Stomach smooth muscle (tissue), 2 donors: ENCODE measurements at regions not wholly inside any gene's neighbourhood (a gene's known extent, or its start where the extent isn't known, plus 50 kb on each side); places are given as distances from the start of the nearest gene placed in this dataset.

ENCODE experiments used
- H3K27ac ChIP-seq: one replicate; pipeline ENCODE4 v1.7.0; 2013; ENCODE audit warnings: mild to moderate bottlenecking, low read length, inconsistent platforms
- H3K27me3 ChIP-seq, 2 donors: one replicate each; pipeline ENCODE4 v1.7.0; 2013; ENCODE audit warnings: low read length in 2 of 2; ENCODE audit not compliant: insufficient read depth in 2 of 2, control insufficient read depth in 1 of 2
- H3K36me3 ChIP-seq, 2 donors: one replicate each; pipeline ENCODE4 v1.7.0; 2013; ENCODE audit warnings: low read length in 2 of 2; ENCODE audit not compliant: control insufficient read depth in 2 of 2, insufficient read depth in 2 of 2
- H3K4me1 ChIP-seq: one replicate; pipeline ENCODE4 v1.7.0; 2013; ENCODE audit warnings: low read length; ENCODE audit not compliant: control insufficient read depth, insufficient read depth
- H3K4me3 ChIP-seq, 2 donors: one replicate each; pipeline ENCODE4 v1.7.0; 2013; ENCODE audit warnings: low read length in 2 of 2
- H3K9ac ChIP-seq, 2 donors: one replicate each; pipeline ENCODE4 v1.7.0; 2013; ENCODE audit warnings: low read length in 2 of 2, mild to moderate bottlenecking in 1 of 2
- H3K9me3 ChIP-seq, 2 donors: one replicate each; pipeline ENCODE4 v1.7.0; 2013; ENCODE audit warnings: low read length in 2 of 2; ENCODE audit not compliant: control insufficient read depth in 2 of 2
- donor health status: healthy.
- donor health status: Pancreatic carcinoma.

- Histone ChIP-seq H3K36me3 (no peaks in the 10 kb centered on the region), H3K27ac (no peak overlapping the region), H3K27me3 (no peaks in the 10 kb centered on the region), H3K4me1 (no peaks in the 10 kb centered on the region), H3K4me3 (no peak overlapping the region), H3K9ac (no peak overlapping the region), H3K9me3 (no peaks in the 10 kb centered on the region)
Measured at GRCh38 chr5:160966921-160967320, 114.9 kb upstream of the ATP10B start.

- Histone ChIP-seq H3K9me3 (peaks cover 0 to 2% of the 10 kb centered on the region in 2 donors), H3K27ac (no peak overlapping the region), H3K27me3 (no peaks in the 10 kb centered on the region), H3K4me1 (no peaks in the 10 kb centered on the region), H3K4me3 (no peak overlapping the region), H3K9ac (no peak overlapping the region), H3K36me3 (no peaks in the 10 kb centered on the region)
Measured at GRCh38 chr5:160961761-160962160, 109.8 kb upstream of the ATP10B start.

- Histone ChIP-seq H3K4me1 (no peaks in the 10 kb centered on the region), H3K27me3 (no peaks in the 10 kb centered on the region), H3K27ac (no peak overlapping the region), H3K36me3 (no peaks in the 10 kb centered on the region), H3K9me3 (peaks cover 0 to 2% of the 10 kb centered on the region in 2 donors), H3K4me3 (no peak overlapping the region), H3K9ac (no peak overlapping the region)
Measured at GRCh38 chr5:160961038-160961437, 109.0 kb upstream of the ATP10B start.

- Histone ChIP-seq H3K9ac (no peak overlapping the region), H3K4me3 (no peak overlapping the region), H3K36me3 (no peaks in the 10 kb centered on the region), H3K9me3 (peaks cover 0 to 2% of the 10 kb centered on the region in 2 donors), H3K4me1 (no peaks in the 10 kb centered on the region), H3K27me3 (no peaks in the 10 kb centered on the region), H3K27ac (no peak overlapping the region)
Measured at GRCh38 chr5:160960592-160960991, 108.6 kb upstream of the ATP10B start.

GRCh38 chr5:160959804-160960203 lies 107.8 kb upstream of the ATP10B start:
- Histone ChIP-seq H3K27ac (no peak overlapping the region), H3K27me3 (no peaks in the 10 kb centered on the region), H3K4me1 (no peaks in the 10 kb centered on the region), H3K4me3 (no peak overlapping the region), H3K36me3 (no peaks in the 10 kb centered on the region), H3K9me3 (peaks cover 0 to 2% of the 10 kb centered on the region in 2 donors), H3K9ac (no peak overlapping the region)

- H3K36me3 ChIP-seq: no peaks in the 10 kb centered on the region
- no peak overlapping the region for H3K4me3 ChIP-seq
- no peaks in the 10 kb centered on the region for H3K27me3 ChIP-seq
- H3K9me3 ChIP-seq: peaks cover 0 to 2% of the 10 kb centered on the region in 2 donors
- no peak overlapping the region for H3K27ac ChIP-seq
- H3K4me1 ChIP-seq: no peaks in the 10 kb centered on the region
- H3K9ac ChIP-seq: no peak overlapping the region
Measured at GRCh38 chr5:160957312-160957861, 105.4 kb upstream of the ATP10B start.

GRCh38 chr5:160956051-160956450 lies 104.0 kb upstream of the ATP10B start:
- no peaks in the 10 kb centered on the region for H3K27me3 ChIP-seq
- H3K27ac ChIP-seq: no peak overlapping the region
- H3K9me3 ChIP-seq: peaks cover 0 to 2% of the 10 kb centered on the region in 2 donors
- no peaks in the 10 kb centered on the region for H3K4me1 ChIP-seq
- no peak overlapping the region for H3K4me3 ChIP-seq
- no peak overlapping the region for H3K9ac ChIP-seq
- no peaks in the 10 kb centered on the region for H3K36me3 ChIP-seq

- Histone ChIP-seq H3K9ac (no peak overlapping the region), H3K9me3 (peaks cover 0 to 8% of the 10 kb centered on the region in 2 donors), H3K27ac (no peak overlapping the region), H3K4me1 (no peaks in the 10 kb centered on the region), H3K36me3 (no peaks in the 10 kb centered on the region), H3K27me3 (no peaks in the 10 kb centered on the region), H3K4me3 (no peak overlapping the region)
Measured at GRCh38 chr5:160950311-160950710, 98.3 kb upstream of the ATP10B start.

GRCh38 chr5:160940725-160941124 lies 88.7 kb upstream of the ATP10B start:
- H3K36me3 ChIP-seq: no peaks in the 10 kb centered on the region
- H3K9me3 ChIP-seq: no peaks in the 10 kb centered on the region
- no peaks in the 10 kb centered on the region for H3K4me1 ChIP-seq
- no peak overlapping the region for H3K27ac ChIP-seq
- no peak overlapping the region for H3K9ac ChIP-seq
- no peaks in the 10 kb centered on the region for H3K27me3 ChIP-seq
- no peak overlapping the region for H3K4me3 ChIP-seq

- Histone ChIP-seq H3K9me3 (no peaks in the 10 kb centered on the region), H3K4me3 (no peak overlapping the region), H3K27me3 (no peaks in the 10 kb centered on the region), H3K36me3 (no peaks in the 10 kb centered on the region), H3K27ac (no peak overlapping the region), H3K4me1 (no peaks in the 10 kb centered on the region), H3K9ac (no peak overlapping the region)
Measured at GRCh38 chr5:160938532-160938931, 86.5 kb upstream of the ATP10B start.

- Histone ChIP-seq H3K27me3 (no peaks in the 10 kb centered on the region), H3K4me3 (no peak overlapping the region), H3K9ac (no peak overlapping the region), H3K9me3 (no peaks in the 10 kb centered on the region), H3K36me3 (no peaks in the 10 kb centered on the region), H3K4me1 (no peaks in the 10 kb centered on the region), H3K27ac (no peak overlapping the region)
Measured at GRCh38 chr5:160937570-160937969, 85.6 kb upstream of the ATP10B start.
